ENCODE measurements at regions not wholly inside any gene's neighbourhood (a gene's known extent, or its start where the extent isn't known, plus 50 kb on each side); places are given as distances from the start of the nearest gene placed in this dataset.

GRCh38 chr3:20529911-20530310 lies 343.9 kb upstream of the SGO1 start:
- TF ChIP-seq, protein P1, sequence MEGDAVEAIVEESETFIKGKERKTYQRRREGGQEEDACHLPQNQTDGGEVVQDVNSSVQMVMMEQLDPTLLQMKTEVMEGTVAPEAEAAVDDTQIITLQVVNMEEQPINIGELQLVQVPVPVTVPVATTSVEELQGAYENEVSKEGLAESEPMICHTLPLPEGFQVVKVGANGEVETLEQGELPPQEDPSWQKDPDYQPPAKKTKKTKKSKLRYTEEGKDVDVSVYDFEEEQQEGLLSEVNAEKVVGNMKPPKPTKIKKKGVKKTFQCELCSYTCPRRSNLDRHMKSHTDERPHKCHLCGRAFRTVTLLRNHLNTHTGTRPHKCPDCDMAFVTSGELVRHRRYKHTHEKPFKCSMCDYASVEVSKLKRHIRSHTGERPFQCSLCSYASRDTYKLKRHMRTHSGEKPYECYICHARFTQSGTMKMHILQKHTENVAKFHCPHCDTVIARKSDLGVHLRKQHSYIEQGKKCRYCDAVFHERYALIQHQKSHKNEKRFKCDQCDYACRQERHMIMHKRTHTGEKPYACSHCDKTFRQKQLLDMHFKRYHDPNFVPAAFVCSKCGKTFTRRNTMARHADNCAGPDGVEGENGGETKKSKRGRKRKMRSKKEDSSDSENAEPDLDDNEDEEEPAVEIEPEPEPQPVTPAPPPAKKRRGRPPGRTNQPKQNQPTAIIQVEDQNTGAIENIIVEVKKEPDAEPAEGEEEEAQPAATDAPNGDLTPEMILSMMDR (IDR thresholded peaks at IDR 0.05; ENCODE audit: low read length) = no peak
- TF ChIP-seq EZH2 (optimal IDR thresholded peaks at IDR 0.05; ENCODE audit: low read depth, low read length) = no peak
- no peak for TF ChIP-seq EZH2phosphoT487 (IDR thresholded peaks at IDR 0.05; ENCODE audit: low read length)
